Thoracic aorta (tissue), 2 donors: ENCODE measurements at regions not wholly inside any gene's neighbourhood (a gene's known extent, or its start where the extent isn't known, plus 50 kb on each side); places are given as distances from the start of the nearest gene placed in this dataset.

Experiments used
- ATAC-seq: fragments of 150-250 bp; one replicate; pipeline ENCODE4 v1.8.0; 2017; ENCODE audit warnings: low read depth; ENCODE audit not compliant: insufficient number of reproducible peaks, low FRiP score
- DNase-seq: peaks from one replicate; pipeline ENCODE4 v3.0.0-alpha.2; 2020; ENCODE audit warnings: low spot score
- H3K27ac ChIP-seq, 2 donors: fragments of 200-600 bp; sonication (generic); 1 replicate in 1 of 2; 2 replicates in 1 of 2; pipeline ENCODE4 v1.5.1; 2016; ENCODE audit warnings: mild to moderate bottlenecking in 2 of 2, moderate library complexity in 2 of 2
- H3K27me3 ChIP-seq: fragments of 200-600 bp; sonication (generic); replicated peaks from 2 replicates; pipeline ENCODE4 v1.6.0; 2016; ENCODE audit warnings: mild to moderate bottlenecking; ENCODE audit not compliant: insufficient read depth
- H3K36me3 ChIP-seq: fragments of 200-600 bp; sonication (generic); one replicate; pipeline ENCODE4 v1.5.1; 2016
- H3K4me1 ChIP-seq, 2 donors: fragments of 200-600 bp; sonication (generic); 1 replicate in 1 of 2; 2 replicates in 1 of 2; pipeline versions ENCODE4 v1.5.1 to v1.6.0; 2016; ENCODE audit warnings: low read depth in 2 of 2, mild to moderate bottlenecking in 1 of 2; ENCODE audit not compliant: control insufficient read depth in 1 of 2
- H3K4me3 ChIP-seq: fragments of 200-600 bp; sonication (generic); 2 replicates; pipeline ENCODE4 v1.5.1; 2016; ENCODE audit warnings: mild to moderate bottlenecking
- H3K9me3 ChIP-seq: fragments of 200-600 bp; sonication (generic); 2 replicates; pipeline ENCODE4 v1.5.1; 2016
- CTCF ChIP-seq: fragments of 200-600 bp; sonication (generic); IDR thresholded peaks from one replicate; pipeline ENCODE4 v1.5.1; 2019; ENCODE audit warnings: antibody characterized with exemption

DNA sequence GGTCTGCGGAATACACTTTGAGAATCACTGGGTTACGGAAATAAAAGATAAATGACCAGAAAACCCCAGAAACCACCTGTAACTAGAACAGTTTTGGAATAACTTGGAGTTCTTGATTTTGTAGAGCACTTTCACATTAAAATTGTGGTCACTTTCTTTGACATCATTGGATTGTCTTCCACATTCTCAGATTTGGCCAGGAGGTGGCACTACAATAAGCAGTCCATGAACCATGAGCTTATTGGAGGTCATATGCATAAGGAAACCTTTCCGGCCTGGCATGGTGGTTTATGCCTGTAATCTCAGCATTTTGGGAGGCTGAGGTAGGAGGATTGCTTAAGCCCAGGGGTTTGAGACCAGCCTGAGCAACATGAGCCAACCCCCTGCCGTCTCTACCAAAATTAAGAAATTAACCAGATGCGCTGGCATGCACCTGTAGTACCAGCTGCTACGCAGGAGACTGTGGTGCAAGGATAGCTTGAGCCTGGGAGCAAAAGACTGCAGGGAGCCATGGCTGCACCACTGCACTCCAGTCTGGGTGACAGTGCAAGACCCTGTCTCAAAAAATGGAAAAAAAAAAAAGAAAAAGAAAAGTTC is 107.7 kb upstream of the CAND1 start:
- H3K4me1 ChIP-seq: no peaks in the 10 kb centered on the region
- no peaks in the 10 kb centered on the region for H3K36me3 ChIP-seq
- no peak for ATAC-seq
- no peak overlapping the region for H3K4me3 ChIP-seq
- no peak for DNase-seq
- no peaks in the 10 kb centered on the region for H3K27me3 ChIP-seq
- no peak for TF ChIP-seq CTCF
- H3K9me3 ChIP-seq: no peaks in the 10 kb centered on the region
- H3K27ac ChIP-seq: no peak overlapping the region

GRCh38 chr12:67173258-67173657 is 95.9 kb upstream of the CAND1 start:
- no peaks in the 10 kb centered on the region for H3K36me3 ChIP-seq
- no peaks in the 10 kb centered on the region for H3K27me3 ChIP-seq
- no peak overlapping the region for H3K27ac ChIP-seq
- no peaks in the 10 kb centered on the region for H3K9me3 ChIP-seq
- DNase-seq (no peak), ATAC-seq (no peak)
- no peaks in the 10 kb centered on the region for H3K4me1 ChIP-seq
- no peak for TF ChIP-seq CTCF
- no peak overlapping the region for H3K4me3 ChIP-seq

GRCh38 chr12:67182551-67182950 is 86.6 kb upstream of the CAND1 start:
- H3K27me3 ChIP-seq: no peaks in the 10 kb centered on the region
- no peaks in the 10 kb centered on the region for H3K36me3 ChIP-seq
- no peaks in the 10 kb centered on the region for H3K9me3 ChIP-seq
- no peak overlapping the region for H3K4me3 ChIP-seq
- TF ChIP-seq CTCF: no peak
- H3K4me1 ChIP-seq: no peaks in the 10 kb centered on the region
- no peak overlapping the region for H3K27ac ChIP-seq
- ATAC-seq (no peak), DNase-seq (no peak)

- H3K4me3 ChIP-seq: no peak overlapping the region
- DNase-seq (no peak), ATAC-seq (no peak)
- H3K36me3 ChIP-seq: no peaks in the 10 kb centered on the region
- H3K27me3 ChIP-seq: no peaks in the 10 kb centered on the region
- no peak overlapping the region for H3K27ac ChIP-seq
- TF ChIP-seq CTCF: no peak
- H3K9me3 ChIP-seq: no peaks in the 10 kb centered on the region
- no peaks in the 10 kb centered on the region for H3K4me1 ChIP-seq
Observed at GRCh38 chr12:67193704-67194103, 75.5 kb upstream of the CAND1 start.

GRCh38 chr12:67200386-67200785 is 68.8 kb upstream of the CAND1 start:
- H3K27me3 ChIP-seq: no peaks in the 10 kb centered on the region
- DNase-seq: no peak
- H3K27ac ChIP-seq: no peak overlapping the region
- no peaks in the 10 kb centered on the region for H3K4me1 ChIP-seq
- no peak overlapping the region for H3K4me3 ChIP-seq
- no peak for ATAC-seq
- no peak for TF ChIP-seq CTCF
- H3K36me3 ChIP-seq: no peaks in the 10 kb centered on the region
- no peaks in the 10 kb centered on the region for H3K9me3 ChIP-seq
